Hippocampal formation (tissue), 2 donors: ENCODE measurements at regions not wholly inside any gene's neighbourhood (a gene's known extent, or its start where the extent isn't known, plus 50 kb on each side); places are given as distances from the start of the nearest gene placed in this dataset.
A peak's percentile ranks its signal among the peaks of the same experiment; 100 is the strongest.

ENCODE experiments used
- DNase-seq, 2 donors: peaks; one replicate each; lab custom pipeline; 2025; lab: John Stamatoyannopoulos, UW

GRCh38 chr18:69216321-69216720 lies 184.4 kb upstream of the DOK6 start:
- no peak for DNase-seq

DNA sequence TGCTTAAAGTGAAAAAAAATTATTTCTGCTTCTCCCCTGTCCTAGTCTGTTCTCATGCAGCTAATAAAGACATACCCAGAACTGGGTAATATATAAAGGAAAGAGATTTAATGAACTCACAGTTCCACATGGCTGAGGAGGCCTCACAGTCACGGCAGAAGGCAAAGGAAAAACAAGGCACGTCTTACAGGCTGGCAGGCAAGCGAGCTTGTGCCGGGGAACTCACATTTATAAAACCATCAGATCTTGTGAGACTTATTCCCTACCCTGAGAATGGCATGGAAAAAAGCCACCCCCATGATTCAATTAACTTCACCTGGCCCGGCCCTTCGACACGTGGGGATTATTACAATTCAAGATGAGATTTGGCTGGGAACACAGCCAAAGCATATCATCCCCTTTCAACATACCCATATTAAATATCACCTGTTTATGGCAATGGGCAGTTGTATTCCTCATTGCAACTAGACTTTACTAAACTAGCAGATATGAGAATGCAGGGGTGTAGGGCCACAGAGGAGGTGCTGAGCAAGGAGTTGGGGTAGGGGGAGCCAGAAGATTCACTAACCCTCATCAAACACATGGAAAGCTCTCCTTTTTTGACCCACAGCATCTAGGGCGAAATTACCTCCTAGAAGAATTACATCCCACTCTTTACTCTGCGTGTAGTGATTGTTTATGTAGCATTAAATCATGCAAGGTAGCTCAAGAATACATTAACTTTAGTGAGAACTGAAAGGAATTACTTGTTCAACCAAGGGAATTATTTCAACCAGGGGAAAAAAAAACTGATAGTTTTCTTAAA lies 183.3 kb upstream of the DOK6 start:
- no peak for DNase-seq

DNA sequence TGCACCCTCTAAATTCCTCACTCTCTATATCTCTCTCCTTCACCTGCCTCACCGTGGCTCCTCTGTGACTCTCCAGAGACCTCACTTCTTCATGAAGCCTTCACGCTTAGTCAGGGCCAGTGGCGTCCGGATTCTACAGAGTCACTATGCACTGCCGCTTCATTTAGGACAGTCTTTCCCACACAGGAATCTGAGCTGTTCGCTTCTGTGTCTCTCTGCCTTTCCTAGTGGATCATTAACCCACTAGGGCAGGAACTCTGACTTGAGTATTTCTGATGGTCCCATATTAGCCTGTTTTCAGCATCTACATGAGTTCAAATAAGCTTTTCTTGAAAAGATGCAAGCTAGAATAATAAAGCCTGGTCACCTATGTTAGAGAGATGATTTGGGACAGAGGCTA lies 180.2 kb upstream of the DOK6 start:
- no peak for DNase-seq

GRCh38 chr18:69222089-69222488 lies 178.6 kb upstream of the DOK6 start:
- DNase-seq: no peak

- DNase-seq: peak in 1 of 2 donors; percentile 11
Observed at GRCh38 chr18:69226971-69227370, 173.7 kb upstream of the DOK6 start.

DNA sequence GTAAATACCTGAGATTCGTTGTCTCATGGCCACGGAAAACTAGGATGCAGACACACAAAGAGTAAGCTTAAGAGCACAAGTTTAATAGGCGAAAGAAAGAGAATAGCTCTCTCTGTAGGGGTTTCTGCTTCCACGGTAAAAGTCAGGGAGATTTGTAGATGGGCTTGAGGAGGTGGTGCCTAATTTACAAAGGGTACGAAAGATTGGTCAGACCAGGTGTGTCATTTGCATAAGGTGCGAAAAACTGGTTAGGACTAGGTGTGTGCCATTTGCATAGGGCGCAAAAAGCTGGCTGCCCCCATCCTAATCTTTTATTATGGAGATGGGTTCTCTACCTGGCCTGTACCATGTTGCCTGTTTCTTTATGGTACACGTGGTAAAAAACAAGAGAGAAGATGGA lies 170.5 kb upstream of the DOK6 start:
- DNase-seq: no peak

- DNase-seq: no peak
Observed at GRCh38 chr18:69233465-69234054, 167.1 kb upstream of the DOK6 start.

GRCh38 chr18:69239849-69240674 lies 160.6 kb upstream of the DOK6 start:
- DNase-seq: no peak

DNA sequence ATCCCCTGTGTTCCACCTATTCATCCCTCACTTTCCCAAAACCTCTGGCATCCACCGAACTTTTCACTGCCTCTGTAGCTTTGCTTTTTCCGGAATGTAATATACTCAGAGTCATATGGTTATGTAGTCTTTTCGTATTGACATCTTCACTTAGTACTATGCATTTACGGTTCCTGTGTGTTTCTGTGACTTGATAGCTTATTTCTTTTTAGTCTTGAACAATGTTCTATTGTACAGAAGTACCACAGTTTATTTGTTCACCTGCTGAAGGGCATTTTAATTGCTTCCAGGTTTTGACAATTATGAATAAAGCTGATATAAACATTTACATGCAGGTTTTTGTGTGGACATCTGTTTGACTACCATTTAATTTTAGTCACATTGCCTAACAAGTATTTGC lies 154.7 kb upstream of the DOK6 start:
- no peak for DNase-seq

- DNase-seq: peak in 1 of 2 donors; percentile 50
Observed at GRCh38 chr18:69250305-69251151, 150.2 kb upstream of the DOK6 start.

DNA sequence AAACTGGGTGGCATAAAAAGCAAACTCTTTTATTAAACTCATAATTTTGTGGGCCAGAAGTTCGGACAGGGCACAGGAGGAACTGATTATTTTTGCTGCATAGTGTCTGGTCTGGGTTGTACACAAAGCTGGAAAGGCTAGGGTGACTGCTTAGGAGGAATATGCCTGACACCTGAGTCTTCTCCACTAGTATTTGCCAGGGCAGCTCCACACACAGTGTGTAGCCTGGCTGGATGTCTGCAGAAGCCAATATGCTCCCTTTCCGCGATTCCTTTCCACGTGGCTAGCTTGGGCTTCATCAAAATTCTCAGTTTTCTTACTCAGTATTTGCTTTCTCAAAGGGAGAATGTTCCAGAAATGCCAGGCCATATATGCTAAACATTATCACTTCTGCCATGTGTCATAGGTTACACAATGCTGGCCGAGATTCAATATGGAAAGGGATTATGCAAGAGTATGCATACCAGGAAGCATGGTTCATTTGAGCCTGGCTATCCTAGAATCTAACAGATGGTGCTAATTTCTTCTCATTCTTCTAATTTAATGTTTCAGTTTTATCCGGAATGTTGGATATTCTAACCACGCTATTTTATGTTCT lies 142.7 kb upstream of the DOK6 start:
- no peak for DNase-seq

GRCh38 chr18:69259282-69259681 lies 141.4 kb upstream of the DOK6 start:
- no peak for DNase-seq

- DNase-seq: no peak
Observed at GRCh38 chr18:69261406-69261805, 139.3 kb upstream of the DOK6 start.

GRCh38 chr18:69265656-69266055 lies 135.0 kb upstream of the DOK6 start:
- no peak for DNase-seq

- DNase-seq: no peak
Observed at GRCh38 chr18:69267895-69268294, 132.8 kb upstream of the DOK6 start.

GRCh38 chr18:69282371-69282770 lies 118.3 kb upstream of the DOK6 start:
- DNase-seq: no peak

GRCh38 chr18:69291044-69291443 lies 109.6 kb upstream of the DOK6 start:
- DNase-seq: no peak

DNA sequence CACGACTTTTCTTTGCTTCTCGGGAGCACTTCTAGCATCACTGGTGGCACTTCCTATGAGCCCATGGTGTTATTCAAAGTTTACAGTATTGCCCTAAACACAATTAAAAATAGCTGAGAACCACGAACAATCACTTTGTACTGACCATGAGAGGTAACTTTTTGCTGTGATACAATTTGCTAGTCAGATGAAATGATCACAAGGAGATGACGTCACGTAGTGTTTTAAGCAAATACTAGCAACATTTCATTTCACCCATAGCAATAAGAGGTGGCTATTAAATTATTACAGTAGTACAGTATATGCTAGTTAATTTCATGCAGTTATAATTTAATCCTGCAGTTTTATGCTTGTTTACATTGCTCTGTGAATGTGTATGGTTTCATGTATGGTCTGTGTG lies 108.9 kb upstream of the DOK6 start:
- DNase-seq: no peak

- no peak for DNase-seq
Observed at GRCh38 chr18:69300185-69300584, 100.5 kb upstream of the DOK6 start.

DNA sequence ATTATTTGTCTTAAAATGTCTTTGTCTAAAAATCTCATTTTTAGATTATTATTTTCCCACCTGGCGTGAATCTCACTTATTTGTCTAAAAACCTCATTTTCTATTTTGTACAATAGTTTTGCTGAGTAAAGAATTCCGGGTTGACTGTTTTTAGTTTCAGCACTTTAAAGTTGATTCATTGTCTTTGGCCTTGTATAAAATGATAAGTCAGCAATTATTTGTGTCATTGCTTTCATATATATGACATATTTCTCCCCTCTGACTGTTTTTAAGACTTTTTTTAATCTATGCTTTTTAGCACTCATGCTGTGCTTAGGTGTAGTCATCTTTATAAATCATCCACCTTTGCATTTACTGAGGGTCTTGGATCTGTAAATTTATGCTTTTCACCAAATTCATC lies 92.1 kb upstream of the DOK6 start:
- DNase-seq: no peak

GRCh38 chr18:69326094-69326493 lies 74.6 kb upstream of the DOK6 start:
- no peak for DNase-seq

- no peak for DNase-seq
Observed at GRCh38 chr18:69328086-69328485, 72.6 kb upstream of the DOK6 start.
